ENCODE measurements at regions not wholly inside any gene's neighbourhood (a gene's known extent, or its start where the extent isn't known, plus 50 kb on each side); places are given as distances from the start of the nearest gene placed in this dataset.

GRCh38 chr4:53720776-53721175 lies 129.5 kb upstream of the LNX1 start:
- Histone ChIP-seq H3K27me3 (ENCODE audit: low read length) (no peaks in the 10 kb centered on the region), H3K9me2 (replicated peaks; ENCODE audit: low read length) (no peaks in the 10 kb centered on the region), H4K20me1 (ENCODE audit: low read length) (no peaks in the 10 kb centered on the region), H3K4me1 (ENCODE audit: insufficient read depth, low read length) (no peaks in the 10 kb centered on the region), H3K79me2 (ENCODE audit: low read length) (no peaks in the 10 kb centered on the region), H3K9ac (ENCODE audit: low read length) (no peak overlapping the region), H3K9me3 (ENCODE audit: low read length) (no peaks in the 10 kb centered on the region), H3K36me3 (ENCODE audit: low read depth, low read length) (no peaks in the 10 kb centered on the region), H3F3A (ENCODE audit: low read length, unreplicated experiment) (no peaks in the 10 kb centered on the region), H3K4me3 (ENCODE audit: low read length) (no peak overlapping the region), H2AFZ (ENCODE audit: low read length) (no peak overlapping the region), H3K27ac (ENCODE audit: low read length) (no peak overlapping the region), H3K4me2 (ENCODE audit: low read length) (no peak overlapping the region)
- CTCF ChIA-PET = no interaction called here
- TF ChIP-seq EZH2phosphoT487 (IDR thresholded peaks at IDR 0.05; ENCODE audit: borderline replicate concordance, low read length) (no peak), EZH2 (IDR thresholded peaks at IDR 0.05; ENCODE audit: low read length, unreplicated experiment) (no peak), CTCF (conservative IDR thresholded peaks at IDR 0.05; ENCODE audit: low read depth, low read length) (no peak)
- no TSS peak for BruUV-seq (replicated peaks)
- POLR2A ChIA-PET (ENCODE audit: unreplicated experiment) = no interaction called here
- intact Hi-C loops (cut with micrococcal nuclease) = no loop called here
- no peak for ATAC-seq
- DNase-seq = no peak

GRCh38 chr4:53717064-53717549 lies 125.8 kb upstream of the LNX1 start:
- intact Hi-C loops (cut with micrococcal nuclease) = no loop called here
- CTCF ChIA-PET = no interaction called here
- H3K9me3 ChIP-seq (ENCODE audit: low read length) = no peaks in the 10 kb centered on the region
- ATAC-seq (no peak), DNase-seq (no peak)
- H2AFZ ChIP-seq (ENCODE audit: low read length) = no peak overlapping the region
- H3K9me2 ChIP-seq (replicated peaks; ENCODE audit: low read length) = no peaks in the 10 kb centered on the region
- no peaks in the 10 kb centered on the region for H3K79me2 ChIP-seq (ENCODE audit: low read length)
- no peak overlapping the region for H3K4me2 ChIP-seq (ENCODE audit: low read length)
- H4K20me1 ChIP-seq (ENCODE audit: low read length) = no peaks in the 10 kb centered on the region
- POLR2A ChIA-PET (ENCODE audit: unreplicated experiment) = no interaction called here
- no peak overlapping the region for H3K9ac ChIP-seq (ENCODE audit: low read length)
- no peak overlapping the region for H3K27ac ChIP-seq (ENCODE audit: low read length)
- H3K4me1 ChIP-seq (ENCODE audit: insufficient read depth, low read length) = no peaks in the 10 kb centered on the region
- H3K4me3 ChIP-seq (ENCODE audit: low read length) = no peak overlapping the region
- H3K27me3 ChIP-seq (ENCODE audit: low read length) = no peaks in the 10 kb centered on the region
- TF ChIP-seq EZH2phosphoT487 (IDR thresholded peaks at IDR 0.05; ENCODE audit: borderline replicate concordance, low read length) (no peak), EZH2 (IDR thresholded peaks at IDR 0.05; ENCODE audit: low read length, unreplicated experiment) (no peak), CTCF (conservative IDR thresholded peaks at IDR 0.05; ENCODE audit: low read depth, low read length) (no peak)
- BruUV-seq (replicated peaks) = no TSS peak
- H3K36me3 ChIP-seq (ENCODE audit: low read depth, low read length) = no peaks in the 10 kb centered on the region
- no peaks in the 10 kb centered on the region for H3F3A ChIP-seq (ENCODE audit: low read length, unreplicated experiment)

GRCh38 chr4:53716471-53717063 lies 125.3 kb upstream of the LNX1 start:
- no peaks in the 10 kb centered on the region for H4K20me1 ChIP-seq (ENCODE audit: low read length)
- POLR2A ChIA-PET (ENCODE audit: unreplicated experiment) = interaction anchor here (0.7 kb wide), 1 partner anchor 48 kb away, joined by 3 read pairs; no protein-coding TSS in a partner anchor
- no peak overlapping the region for H3K27ac ChIP-seq (ENCODE audit: low read length)
- TF ChIP-seq EZH2phosphoT487 (IDR thresholded peaks at IDR 0.05; ENCODE audit: borderline replicate concordance, low read length) (no peak), EZH2 (IDR thresholded peaks at IDR 0.05; ENCODE audit: low read length, unreplicated experiment) (no peak), CTCF (conservative IDR thresholded peaks at IDR 0.05; ENCODE audit: low read depth, low read length) (no peak)
- CTCF ChIA-PET = no interaction called here
- no peak overlapping the region for H3K4me3 ChIP-seq (ENCODE audit: low read length)
- no peaks in the 10 kb centered on the region for H3K27me3 ChIP-seq (ENCODE audit: low read length)
- H3K4me1 ChIP-seq (ENCODE audit: insufficient read depth, low read length) = no peaks in the 10 kb centered on the region
- H3K36me3 ChIP-seq (ENCODE audit: low read depth, low read length) = no peaks in the 10 kb centered on the region
- H3F3A ChIP-seq (ENCODE audit: low read length, unreplicated experiment) = no peaks in the 10 kb centered on the region
- no peaks in the 10 kb centered on the region for H3K9me3 ChIP-seq (ENCODE audit: low read length)
- H3K9ac ChIP-seq (ENCODE audit: low read length) = no peak overlapping the region
- intact Hi-C loops (cut with micrococcal nuclease) = no loop called here
- no TSS peak for BruUV-seq (replicated peaks)
- DNase-seq (no peak), ATAC-seq (no peak)
- no peaks in the 10 kb centered on the region for H3K79me2 ChIP-seq (ENCODE audit: low read length)
- no peak overlapping the region for H3K4me2 ChIP-seq (ENCODE audit: low read length)
- no peaks in the 10 kb centered on the region for H3K9me2 ChIP-seq (replicated peaks; ENCODE audit: low read length)
- no peak overlapping the region for H2AFZ ChIP-seq (ENCODE audit: low read length)
